Erythroblast (primary cell): ENCODE measurements at regions not wholly inside any gene's neighbourhood (a gene's known extent, or its start where the extent isn't known, plus 50 kb on each side); places are given as distances from the start of the nearest gene placed in this dataset.

Source experiments
- DNase-seq, 2 experiments: peaks; one replicate each; lab custom pipeline; 2025; lab: John Stamatoyannopoulos, UW
- GATA1 ChIP-seq: IDR thresholded peaks from 2 replicates; pipeline ENCODE4 v1.6.1; 2011; ENCODE audit warnings: low read depth, mild to moderate bottlenecking, control low read depth, low read length, moderate library complexity
- POLR2A ChIP-seq: IDR thresholded peaks from 2 replicates; pipeline ENCODE4 v1.6.1; 2011; ENCODE audit warnings: mild to moderate bottlenecking, low read length

GRCh38 chr2:208929139-208929864 is 494.5 kb upstream of the MAP2 start:
- TF ChIP-seq POLR2A (no peak), GATA1 (no peak)
- no peak for DNase-seq

- no peak for DNase-seq
- TF ChIP-seq POLR2A, result no peak
- no peak for TF ChIP-seq GATA1
These were observed 493.9 kb upstream of the MAP2 start for GRCh38 chr2:208929894-208930427.

- no peak for TF ChIP-seq POLR2A
- no peak for TF ChIP-seq GATA1
- DNase-seq, result no peak
These were observed 488.3 kb upstream of the MAP2 start for GRCh38 chr2:208935531-208935930.

GRCh38 chr2:208937521-208937920 is 486.3 kb upstream of the MAP2 start:
- no peak for DNase-seq
- TF ChIP-seq GATA1, result no peak
- no peak for TF ChIP-seq POLR2A

GRCh38 chr2:208939852-208940251 is 484.0 kb upstream of the MAP2 start:
- no peak for DNase-seq
- TF ChIP-seq GATA1, result no peak
- no peak for TF ChIP-seq POLR2A

GRCh38 chr2:208945719-208946256 is 478.1 kb upstream of the MAP2 start:
- no peak for DNase-seq
- TF ChIP-seq GATA1 (no peak), POLR2A (no peak)

- no peak for TF ChIP-seq GATA1
- TF ChIP-seq POLR2A, result no peak
- no peak for DNase-seq
These were observed 475.8 kb upstream of the MAP2 start for GRCh38 chr2:208948073-208948472.

- DNase-seq, result no peak
These were observed 453.8 kb upstream of the MAP2 start for GRCh38 chr2:208970070-208970469.

GRCh38 chr2:208977582-208977981 is 446.3 kb upstream of the MAP2 start:
- no peak for DNase-seq
- no peak for TF ChIP-seq POLR2A
- no peak for TF ChIP-seq GATA1

More at GRCh38 chr2:208970070-208970469, 453.8 kb upstream of the MAP2 start:
- TF ChIP-seq GATA1, result no peak
- TF ChIP-seq POLR2A, result no peak

- DNase-seq, result no peak
- TF ChIP-seq POLR2A, result no peak
- TF ChIP-seq GATA1, result no peak
These were observed 444.9 kb upstream of the MAP2 start for GRCh38 chr2:208978946-208979345.

GRCh38 chr2:208980321-208980720 is 443.5 kb upstream of the MAP2 start:
- no peak for DNase-seq
- no peak for TF ChIP-seq POLR2A
- no peak for TF ChIP-seq GATA1

- TF ChIP-seq POLR2A (no peak), GATA1 (no peak)
- DNase-seq, result no peak
These were observed 441.0 kb upstream of the MAP2 start for GRCh38 chr2:208982831-208983230.

GRCh38 chr2:208983486-208983885 is 440.4 kb upstream of the MAP2 start:
- TF ChIP-seq GATA1 (no peak), POLR2A (no peak)
- no peak for DNase-seq

- no peak for DNase-seq
- TF ChIP-seq GATA1, result no peak
- TF ChIP-seq POLR2A, result no peak
These were observed 439.3 kb upstream of the MAP2 start for GRCh38 chr2:208984376-208985090.
